ENCODE measurements at regions not wholly inside any gene's neighbourhood (a gene's known extent, or its start where the extent isn't known, plus 50 kb on each side); places are given as distances from the start of the nearest gene placed in this dataset.

GRCh38 chr1:60637651-60638050, 444.7 kb upstream of the NFIA start (continued):
- TF ChIP-seq, protein P1, sequence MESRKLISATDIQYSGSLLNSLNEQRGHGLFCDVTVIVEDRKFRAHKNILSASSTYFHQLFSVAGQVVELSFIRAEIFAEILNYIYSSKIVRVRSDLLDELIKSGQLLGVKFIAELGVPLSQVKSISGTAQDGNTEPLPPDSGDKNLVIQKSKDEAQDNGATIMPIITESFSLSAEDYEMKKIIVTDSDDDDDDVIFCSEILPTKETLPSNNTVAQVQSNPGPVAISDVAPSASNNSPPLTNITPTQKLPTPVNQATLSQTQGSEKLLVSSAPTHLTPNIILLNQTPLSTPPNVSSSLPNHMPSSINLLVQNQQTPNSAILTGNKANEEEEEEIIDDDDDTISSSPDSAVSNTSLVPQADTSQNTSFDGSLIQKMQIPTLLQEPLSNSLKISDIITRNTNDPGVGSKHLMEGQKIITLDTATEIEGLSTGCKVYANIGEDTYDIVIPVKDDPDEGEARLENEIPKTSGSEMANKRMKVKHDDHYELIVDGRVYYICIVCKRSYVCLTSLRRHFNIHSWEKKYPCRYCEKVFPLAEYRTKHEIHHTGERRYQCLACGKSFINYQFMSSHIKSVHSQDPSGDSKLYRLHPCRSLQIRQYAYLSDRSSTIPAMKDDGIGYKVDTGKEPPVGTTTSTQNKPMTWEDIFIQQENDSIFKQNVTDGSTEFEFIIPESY (IDR thresholded peaks at IDR 0.05; ENCODE audit: extremely low read depth, insufficient replicate concordance, low read length), result no peak
- TF ChIP-seq EGR1 (IDR thresholded peaks at IDR 0.05; ENCODE audit: low read depth), result no peak
- TF ChIP-seq MAX (IDR thresholded peaks at IDR 0.05), result no peak

DNA sequence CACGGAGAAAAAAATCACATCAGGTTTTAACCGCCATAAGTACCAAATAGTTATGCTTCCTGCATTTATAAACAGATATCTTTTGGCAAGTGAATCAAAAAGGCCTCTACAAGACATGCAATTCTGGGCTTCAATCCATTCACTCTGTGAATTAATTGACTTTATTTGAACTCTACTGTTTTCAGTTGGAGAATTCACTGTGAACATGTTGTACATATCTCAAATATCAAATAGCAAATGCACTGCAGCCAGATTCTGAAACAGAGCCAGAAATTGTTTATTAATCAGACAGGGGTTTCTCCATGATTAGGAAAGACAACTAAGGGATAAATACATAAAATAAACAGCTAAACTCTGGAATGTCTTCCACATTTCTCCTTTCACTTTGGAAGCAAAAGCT, 445.4 kb upstream of the NFIA start:
- H3K79me2 ChIP-seq (ENCODE audit: insufficient read depth, low read length), result no peaks in the 10 kb centered on the region
- H3K9ac ChIP-seq (ENCODE audit: low read length), result no peak overlapping the region
- RAD21 ChIA-PET (ENCODE audit: low non-redundant PET in 1 of 2, low total read pairs in 2 of 2, uncharacterized antibody in 2 of 2, unreplicated experiment in 2 of 2), result no interaction called here
- CTCF ChIA-PET, result no interaction called here
- no peak overlapping the region for H3K4me3 ChIP-seq (replicated peaks in 1 of 2; ENCODE audit: low read depth in 1 of 2, low read length in 2 of 2)
- DNase-seq (ENCODE audit: low read depth, low spot score), result no peak
- POLR2A ChIA-PET, result no interaction called here
- no peak for ATAC-seq
- no peaks in the 10 kb centered on the region; the same call in 1 of the 2 replicates for H3K27me3 ChIP-seq (ENCODE audit: insufficient read depth, low read length)
- intact Hi-C loops (cut with micrococcal nuclease), result no loop called here
- no peaks in the 10 kb centered on the region for H3K4me1 ChIP-seq (ENCODE audit: control insufficient read depth in 1 of 2, insufficient read depth in 2 of 2, low read length in 2 of 2)
- no peaks in the 10 kb centered on the region for H3K9me2 ChIP-seq (ENCODE audit: insufficient read depth)
- H2AFZ ChIP-seq (ENCODE audit: low read depth, low read length, poor library complexity, severe bottlenecking), result no peak overlapping the region
- H3K36me3 ChIP-seq (ENCODE audit: control insufficient read depth in 1 of 2, insufficient read depth in 2 of 2, low read length in 2 of 2), result no peaks in the 10 kb centered on the region
- BruUV-seq (replicated peaks), result no TSS peak
- no peak overlapping the region for H3K27ac ChIP-seq (ENCODE audit: low read depth, low read length)
- H3K9me3 ChIP-seq (ENCODE audit: control insufficient read depth in 1 of 2, insufficient read depth in 1 of 2, low read depth in 1 of 2, low read length in 2 of 2), result no peaks in the 10 kb centered on the region
- TF ChIP-seq EZH2phosphoT487 (IDR thresholded peaks at IDR 0.05; ENCODE audit: borderline replicate concordance) (no peak), EZH2 (IDR thresholded peaks at IDR 0.05) (no peak), ZNF274 (IDR thresholded peaks at IDR 0.05; ENCODE audit: low read depth, low read length) (no peak), CEBPB (IDR thresholded peaks at IDR 0.05; ENCODE audit: low read depth) (no peak), SRF (IDR thresholded peaks at IDR 0.05; ENCODE audit: low read depth) (no peak), RAD21 (IDR thresholded peaks at IDR 0.05; ENCODE audit: low read depth) (no peak), FOSL1 (IDR thresholded peaks at IDR 0.05; ENCODE audit: low read depth) (no peak), POLR2AphosphoS5 (IDR thresholded peaks at IDR 0.05; ENCODE audit: low read depth, low read length) (no peak), CBX3 (IDR thresholded peaks at IDR 0.05; ENCODE audit: low read depth) (no peak), SIN3A (IDR thresholded peaks at IDR 0.05; ENCODE audit: low read depth) (no peak), YY1 (IDR thresholded peaks at IDR 0.05; ENCODE audit: extremely low read depth, insufficient replicate concordance, low read depth, low read length) (no peak), TCF7L2 (IDR thresholded peaks at IDR 0.05; ENCODE audit: borderline replicate concordance, extremely low read depth, insufficient read depth, insufficient read length) (no peak), ATF3 (IDR thresholded peaks at IDR 0.05) (no peak), JUND (IDR thresholded peaks at IDR 0.05) (no peak)
- TF ChIP-seq, protein P2, sequence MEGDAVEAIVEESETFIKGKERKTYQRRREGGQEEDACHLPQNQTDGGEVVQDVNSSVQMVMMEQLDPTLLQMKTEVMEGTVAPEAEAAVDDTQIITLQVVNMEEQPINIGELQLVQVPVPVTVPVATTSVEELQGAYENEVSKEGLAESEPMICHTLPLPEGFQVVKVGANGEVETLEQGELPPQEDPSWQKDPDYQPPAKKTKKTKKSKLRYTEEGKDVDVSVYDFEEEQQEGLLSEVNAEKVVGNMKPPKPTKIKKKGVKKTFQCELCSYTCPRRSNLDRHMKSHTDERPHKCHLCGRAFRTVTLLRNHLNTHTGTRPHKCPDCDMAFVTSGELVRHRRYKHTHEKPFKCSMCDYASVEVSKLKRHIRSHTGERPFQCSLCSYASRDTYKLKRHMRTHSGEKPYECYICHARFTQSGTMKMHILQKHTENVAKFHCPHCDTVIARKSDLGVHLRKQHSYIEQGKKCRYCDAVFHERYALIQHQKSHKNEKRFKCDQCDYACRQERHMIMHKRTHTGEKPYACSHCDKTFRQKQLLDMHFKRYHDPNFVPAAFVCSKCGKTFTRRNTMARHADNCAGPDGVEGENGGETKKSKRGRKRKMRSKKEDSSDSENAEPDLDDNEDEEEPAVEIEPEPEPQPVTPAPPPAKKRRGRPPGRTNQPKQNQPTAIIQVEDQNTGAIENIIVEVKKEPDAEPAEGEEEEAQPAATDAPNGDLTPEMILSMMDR (IDR thresholded peaks at IDR 0.05 in 2 of 3, conservative IDR thresholded peaks at IDR 0.05 in 1 of 3; ENCODE audit: borderline replicate concordance in 1 of 3, insufficient read depth in 1 of 3, low read depth in 2 of 3, low read length in 2 of 3), result no peak
- no peak overlapping the region for H3K4me2 ChIP-seq (ENCODE audit: low read length)
- H4K20me1 ChIP-seq (ENCODE audit: insufficient read depth), result no peaks in the 10 kb centered on the region

Data from HCT116 (cell line).